SK-N-MC (cell line): ENCODE measurements at regions not wholly inside any gene's neighbourhood (a gene's known extent, or its start where the extent isn't known, plus 50 kb on each side); places are given as distances from the start of the nearest gene placed in this dataset.

Source experiments
- EZH2 ChIP-seq: fragments of 200-600 bp; sonication (generic); IDR thresholded peaks from one replicate; pipeline ENCODE4 v1.6.1; 2017; ENCODE audit warnings: antibody characterized with exemption
- FOXP2 ChIP-seq: optimal IDR thresholded peaks from 2 replicates; pipeline ENCODE3; 2011; ENCODE audit warnings: mild to moderate bottlenecking, moderate library complexity; ENCODE audit not compliant: insufficient read depth; ENCODE audit errors: extremely low read length, control extremely low read depth
- POLR2AphosphoS5 ChIP-seq: IDR thresholded peaks from 2 replicates; pipeline ENCODE4 v1.6.1; 2012; ENCODE audit warnings: mild to moderate bottlenecking, low read depth, low read length, borderline replicate concordance

GRCh38 chr12:47408171-47408871, 297.5 kb downstream of the RPAP3 start:
- TF ChIP-seq POLR2AphosphoS5 (no peak), EZH2 (no peak), FOXP2 (no peak)
